Stimulated activated CD8-positive, alpha-beta memory T cell treated with anti-CD3 and anti-CD28 coated beads, Interleukin-15, amount 100 ng/mL, for 48 hours (primary cell): ENCODE measurements at regions not wholly inside any gene's neighbourhood (a gene's known extent, or its start where the extent isn't known, plus 50 kb on each side); places are given as distances from the start of the nearest gene placed in this dataset.

Experiments
- DNase-seq, 2 donors: peaks; one replicate each; pipeline ENCODE4 v3.0.0-alpha.2; 2020; ENCODE audit warnings: low read depth in 2 of 2

- no peak for DNase-seq
Measured at GRCh38 chr5:174335682-174336364, 290.3 kb downstream of the NSG2 start.

GRCh38 chr5:174336479-174336878 is 291.0 kb downstream of the NSG2 start:
- no peak for DNase-seq

- no peak for DNase-seq
Measured at GRCh38 chr5:174337276-174338184, 292.0 kb downstream of the NSG2 start.

- DNase-seq, result no peak
Measured at GRCh38 chr5:174338185-174339010, 292.9 kb downstream of the NSG2 start.

GRCh38 chr5:174339130-174339529 is 293.6 kb downstream of the NSG2 start:
- no peak for DNase-seq

- DNase-seq, result no peak
Measured at GRCh38 chr5:174340226-174340625, 294.7 kb downstream of the NSG2 start.

GRCh38 chr5:174342696-174343095 is 297.2 kb downstream of the NSG2 start:
- DNase-seq, result no peak

- no peak for DNase-seq
Measured at GRCh38 chr5:174343826-174344225, 298.3 kb downstream of the NSG2 start.

- DNase-seq, result no peak
Measured at GRCh38 chr5:174344335-174344734, 298.8 kb downstream of the NSG2 start.

- DNase-seq, result no peak
Measured at GRCh38 chr5:174347183-174347582, 301.7 kb downstream of the NSG2 start.

GRCh38 chr5:174348311-174348981 is 302.9 kb downstream of the NSG2 start:
- DNase-seq, result no peak

- DNase-seq, result no peak
Measured at GRCh38 chr5:174352681-174353080, 307.2 kb downstream of the NSG2 start.

- DNase-seq, result no peak
Measured at GRCh38 chr5:174354571-174354970, 309.1 kb downstream of the NSG2 start.

GRCh38 chr5:174355208-174355612 is 309.7 kb downstream of the NSG2 start:
- DNase-seq, result no peak

- no peak for DNase-seq
Measured at GRCh38 chr5:174355995-174356394, 310.5 kb downstream of the NSG2 start.

GRCh38 chr5:174356536-174356935 is 311.0 kb downstream of the NSG2 start:
- no peak for DNase-seq

- DNase-seq, result no peak
Measured at GRCh38 chr5:174358276-174358675, 312.8 kb downstream of the NSG2 start.

- no peak for DNase-seq
Measured at GRCh38 chr5:174359071-174359470, 313.6 kb downstream of the NSG2 start.

GRCh38 chr5:174362514-174362913 is 317.0 kb downstream of the NSG2 start:
- no peak for DNase-seq

GRCh38 chr5:174363934-174364333 is 318.4 kb downstream of the NSG2 start:
- DNase-seq, result no peak

- no peak for DNase-seq
Measured at GRCh38 chr5:174364676-174365075, 319.2 kb downstream of the NSG2 start.
